Vagina (tissue), 2 donors: ENCODE measurements at regions not wholly inside any gene's neighbourhood (a gene's known extent, or its start where the extent isn't known, plus 50 kb on each side); places are given as distances from the start of the nearest gene placed in this dataset.

Experiments used
- CTCF ChIP-seq, 3 experiments: fragments of 450-650 bp in 2 of 3; fragments of 200-600 bp in 1 of 3; sonication (generic) in 1 of 3; IDR thresholded peaks; one replicate each; pipeline ENCODE4 v1.5.1; 2017 to 2019; ENCODE audit warnings: antibody characterized with exemption in 3 of 3, mild to moderate bottlenecking in 2 of 3, moderate library complexity in 2 of 3
- POLR2A ChIP-seq, 2 donors: fragments of 450-650 bp; IDR thresholded peaks; one replicate each; pipeline ENCODE4 v1.6.1; 2017; ENCODE audit warnings: antibody characterized with exemption in 2 of 2, mild to moderate bottlenecking in 2 of 2, moderate library complexity in 2 of 2

GRCh38 chr2:234310166-234310565, 186.7 kb downstream of the ARL4C start:
- TF ChIP-seq CTCF (IDR thresholded peaks at IDR 0.05): no peak
- TF ChIP-seq POLR2A (IDR thresholded peaks at IDR 0.05): no peak
